Karpas-422 (cell line): ENCODE measurements at regions not wholly inside any gene's neighbourhood (a gene's known extent, or its start where the extent isn't known, plus 50 kb on each side); places are given as distances from the start of the nearest gene placed in this dataset.

Experiments
- DNase-seq: peaks from one replicate; pipeline ENCODE4 v3.0.0-alpha.2; 2015
- H2AFZ ChIP-seq: fragments of 200-600 bp; sonication (generic); 2 replicates; pipeline ENCODE4 v1.6.1; 2014; ENCODE audit warnings: antibody characterized with exemption, low read length, mixed read lengths
- H3K27ac ChIP-seq: fragments of 200-600 bp; sonication (generic); 2 replicates; pipeline ENCODE4 v1.5.1; 2014; ENCODE audit warnings: mild to moderate bottlenecking, low read length, moderate library complexity
- H3K27me3 ChIP-seq: fragments of 200-600 bp; sonication (generic); 2 replicates; pipeline ENCODE4 v1.6.1; 2014; ENCODE audit warnings: low read length, mixed read lengths
- H3K36me3 ChIP-seq: fragments of 200-600 bp; sonication (generic); 2 replicates; pipeline ENCODE4 v1.6.1; 2014; ENCODE audit warnings: low read length, mixed read lengths; ENCODE audit not compliant: insufficient read depth
- H3K4me1 ChIP-seq: fragments of 200-600 bp; sonication (generic); 2 replicates; pipeline ENCODE4 v1.6.1; 2014; ENCODE audit warnings: mild to moderate bottlenecking, low read length, mixed read lengths
- H3K4me2 ChIP-seq: fragments of 200-600 bp; sonication (generic); 2 replicates; pipeline ENCODE4 v1.6.1; 2014; ENCODE audit warnings: low read length, low read depth, mild to moderate bottlenecking; ENCODE audit not compliant: poor library complexity, severe bottlenecking
- H3K4me3 ChIP-seq: fragments of 200-600 bp; sonication (generic); 2 replicates; pipeline ENCODE4 v1.5.1; 2014; ENCODE audit warnings: mild to moderate bottlenecking, antibody characterized with exemption, low read length, mixed read lengths
- H3K79me2 ChIP-seq: fragments of 200-600 bp; sonication (generic); 2 replicates; pipeline ENCODE4 v1.6.1; 2014; ENCODE audit warnings: mild to moderate bottlenecking, low read length, mixed read lengths
- H3K9ac ChIP-seq: fragments of 200-600 bp; sonication (generic); 2 replicates; pipeline ENCODE4 v1.6.0; 2014; ENCODE audit warnings: low read length
- H3K9me2 ChIP-seq: fragments of 200-600 bp; sonication (generic), shearing (Covaris generic); replicated peaks from 2 replicates; pipeline ENCODE4 v1.6.0; 2014; ENCODE audit warnings: mild to moderate bottlenecking, low read length, moderate library complexity; ENCODE audit not compliant: insufficient read depth
- H3K9me3 ChIP-seq: fragments of 300-700, 200-600 bp; sonication (generic); 2 replicates; pipeline ENCODE4 v1.6.1; 2014; ENCODE audit warnings: low read length, mixed read lengths
- H4K20me1 ChIP-seq: fragments of 200-600 bp; sonication (generic); 2 replicates; pipeline ENCODE4 v1.6.1; 2014; ENCODE audit warnings: mild to moderate bottlenecking, antibody characterized with exemption, low read length, low read depth; ENCODE audit not compliant: insufficient read depth

DNA sequence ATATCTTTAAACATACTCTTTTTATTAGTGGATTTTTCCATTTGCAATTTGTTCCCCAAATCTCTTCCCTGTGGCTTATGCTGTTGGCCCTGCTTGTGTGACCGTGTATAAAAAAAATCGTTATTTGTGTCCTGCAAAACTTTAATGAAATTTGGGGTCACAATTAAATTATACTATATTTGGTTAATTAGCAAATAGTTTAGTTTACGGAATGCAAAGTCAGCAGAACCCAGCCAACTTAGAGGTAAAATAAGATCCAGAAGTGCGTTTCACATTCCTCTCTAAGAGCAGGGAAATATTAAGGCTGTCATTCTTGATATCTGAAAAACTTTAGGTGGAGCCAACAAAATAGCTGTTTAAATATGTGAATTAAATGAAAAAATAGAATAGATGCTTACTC, 2023.5 kb upstream of the WWC1 start:
- Histone ChIP-seq H3K27ac (no peak overlapping the region), H2AFZ (no peak overlapping the region), H3K9me2 (no peaks in the 10 kb centered on the region), H3K79me2 (no peaks in the 10 kb centered on the region), H3K27me3 (no peaks in the 10 kb centered on the region), H3K4me1 (no peaks in the 10 kb centered on the region), H3K4me3 (no peak overlapping the region), H3K9me3 (peaks cover 17% of the 10 kb centered on the region; the same call in 1 of the 2 replicates), H3K36me3 (no peaks in the 10 kb centered on the region), H3K4me2 (no peak overlapping the region), H4K20me1 (no peaks in the 10 kb centered on the region), H3K9ac (no peak overlapping the region)
- no peak for DNase-seq

DNA sequence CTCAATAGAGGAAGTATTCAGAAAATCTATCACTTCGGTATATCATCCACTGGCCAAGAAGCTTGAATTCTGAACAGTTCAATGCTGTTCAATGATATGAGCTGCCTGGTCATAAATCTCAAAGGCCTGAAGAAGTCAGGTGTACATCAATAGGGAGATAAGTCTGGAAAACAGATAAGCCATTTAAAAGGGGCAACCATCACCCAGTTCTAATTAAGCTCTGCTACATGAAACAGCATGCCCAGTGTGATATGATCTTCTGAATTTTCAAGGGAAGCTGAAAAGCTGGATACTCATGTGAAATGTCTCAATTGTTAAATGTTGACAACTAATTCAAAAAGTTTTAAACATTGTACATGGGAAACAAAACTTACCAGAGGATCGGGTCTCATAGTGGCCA, 2020.7 kb upstream of the WWC1 start:
- H3K9me3 ChIP-seq, result peaks cover 20% of the 10 kb centered on the region
- H3K36me3 ChIP-seq, result no peaks in the 10 kb centered on the region
- H4K20me1 ChIP-seq, result no peaks in the 10 kb centered on the region
- no peaks in the 10 kb centered on the region for H3K4me1 ChIP-seq
- no peak overlapping the region for H3K27ac ChIP-seq
- no peak overlapping the region for H2AFZ ChIP-seq
- no peak overlapping the region for H3K9ac ChIP-seq
- no peak overlapping the region for H3K4me3 ChIP-seq
- no peaks in the 10 kb centered on the region for H3K79me2 ChIP-seq
- no peak for DNase-seq
- H3K4me2 ChIP-seq, result no peak overlapping the region
- H3K9me2 ChIP-seq, result no peaks in the 10 kb centered on the region
- no peaks in the 10 kb centered on the region for H3K27me3 ChIP-seq

DNA sequence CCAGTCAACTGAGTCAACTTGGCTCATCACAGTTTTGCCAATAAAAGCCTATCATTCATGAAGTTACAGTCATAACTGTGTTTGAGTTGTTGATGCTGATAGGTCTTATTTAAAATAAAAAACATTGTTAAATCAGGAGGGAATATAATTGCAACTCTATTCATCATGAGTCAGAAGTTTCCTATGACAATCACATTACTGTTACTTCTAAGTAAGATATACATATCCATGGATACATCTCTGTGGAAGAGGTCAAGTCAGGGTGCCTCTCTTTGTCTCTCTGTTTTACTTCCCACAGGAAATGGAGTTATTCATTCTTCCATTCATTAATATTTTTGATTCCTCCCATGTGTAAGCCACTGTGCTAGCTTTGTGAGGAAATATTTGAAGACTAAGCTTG, 2015.4 kb upstream of the WWC1 start:
- H3K4me2 ChIP-seq, result no peak overlapping the region
- H3K9ac ChIP-seq, result no peak overlapping the region
- no peak for DNase-seq
- no peaks in the 10 kb centered on the region for H3K4me1 ChIP-seq
- no peaks in the 10 kb centered on the region for H4K20me1 ChIP-seq
- H3K27me3 ChIP-seq, result no peaks in the 10 kb centered on the region
- H3K9me3 ChIP-seq, result peaks cover 23% of the 10 kb centered on the region
- no peak overlapping the region for H3K4me3 ChIP-seq
- no peaks in the 10 kb centered on the region for H3K79me2 ChIP-seq
- H3K27ac ChIP-seq, result no peak overlapping the region
- no peaks in the 10 kb centered on the region for H3K36me3 ChIP-seq
- H2AFZ ChIP-seq, result no peak overlapping the region
- H3K9me2 ChIP-seq, result no peaks in the 10 kb centered on the region

DNA sequence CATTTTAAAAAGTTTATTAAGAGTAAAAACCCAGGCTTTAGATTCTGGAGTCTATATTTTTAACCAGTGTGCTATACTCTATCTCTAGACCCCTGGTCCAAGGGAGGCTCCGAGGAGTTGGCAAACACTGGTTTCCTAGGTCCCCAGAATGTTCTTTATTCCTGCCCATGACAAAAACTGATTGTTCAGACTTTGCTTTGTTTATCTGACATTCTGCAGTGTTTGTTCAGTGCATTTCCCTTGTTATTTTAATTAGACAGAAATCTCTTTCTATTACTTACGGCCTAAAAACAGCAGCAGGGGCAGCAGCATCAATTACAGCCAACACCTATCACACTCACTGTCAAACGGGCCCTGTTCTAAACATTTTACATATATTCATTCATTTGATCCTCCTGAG, 2011.6 kb upstream of the WWC1 start:
- Histone ChIP-seq H3K27me3 (no peaks in the 10 kb centered on the region), H3K4me1 (no peaks in the 10 kb centered on the region), H3K27ac (no peak overlapping the region), H3K4me3 (no peak overlapping the region), H3K9ac (no peak overlapping the region), H3K9me2 (no peaks in the 10 kb centered on the region), H3K9me3 (peaks cover 9% of the 10 kb centered on the region; the same call in 1 of the 2 replicates), H3K4me2 (no peak overlapping the region), H4K20me1 (no peaks in the 10 kb centered on the region), H3K36me3 (no peaks in the 10 kb centered on the region), H3K79me2 (no peaks in the 10 kb centered on the region), H2AFZ (no peak overlapping the region)
- DNase-seq, result no peak

DNA sequence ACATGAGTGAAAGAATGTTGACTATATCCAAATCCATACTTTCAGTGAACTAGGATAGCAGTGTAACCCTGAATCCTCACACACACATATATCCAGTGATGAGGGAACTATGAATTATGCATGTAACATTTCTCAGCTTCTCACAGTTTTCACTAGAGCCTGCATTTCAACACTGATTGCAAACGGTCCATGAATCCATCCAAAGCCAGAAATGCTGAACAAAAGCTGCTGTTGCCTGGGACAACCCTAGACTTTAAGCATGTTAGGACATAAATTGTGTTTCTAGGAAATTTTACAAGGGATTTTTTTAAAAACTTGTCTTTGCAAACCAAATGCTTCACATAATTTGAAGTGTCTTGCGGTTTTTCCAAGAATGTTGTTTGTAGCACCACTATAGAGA, 2010.0 kb upstream of the WWC1 start:
- Histone ChIP-seq H3K9me2 (no peaks in the 10 kb centered on the region), H3K9me3 (peaks cover 5% of the 10 kb centered on the region; the same call in 1 of the 2 replicates), H3K4me2 (no peak overlapping the region)

DNA sequence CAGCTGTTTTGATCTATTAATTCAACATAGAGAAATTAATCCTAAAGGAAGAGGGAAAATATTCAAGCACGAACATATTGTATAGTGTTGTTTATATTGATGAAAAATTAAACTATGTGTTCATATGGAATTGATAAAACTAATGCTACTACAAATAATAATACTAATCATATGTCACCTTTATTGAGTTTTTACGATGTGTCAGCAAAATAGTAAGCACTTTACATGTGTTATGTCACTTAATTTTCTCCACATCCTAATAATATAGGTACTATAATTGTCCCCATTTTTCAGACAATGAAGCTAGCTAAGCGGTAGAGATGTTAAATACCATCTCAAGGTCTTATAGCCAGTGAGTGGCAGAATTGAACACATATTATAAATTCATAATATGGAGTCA, 2008.5 kb upstream of the WWC1 start:
- DNase-seq, result no peak
- Histone ChIP-seq H3K79me2 (no peaks in the 10 kb centered on the region), H3K27ac (no peak overlapping the region), H3K4me3 (no peak overlapping the region), H3K9me2 (no peaks in the 10 kb centered on the region), H3K4me2 (no peak overlapping the region), H3K36me3 (no peaks in the 10 kb centered on the region), H4K20me1 (no peaks in the 10 kb centered on the region), H3K4me1 (no peaks in the 10 kb centered on the region), H3K9me3 (no peaks in the 10 kb centered on the region; the same call in 1 of the 2 replicates), H3K27me3 (no peaks in the 10 kb centered on the region), H3K9ac (no peak overlapping the region), H2AFZ (no peak overlapping the region)

More for the DNA sequence above, 2010.0 kb upstream of the WWC1 start:
- no peaks in the 10 kb centered on the region for H3K36me3 ChIP-seq
- no peaks in the 10 kb centered on the region for H3K4me1 ChIP-seq
- no peak for DNase-seq
- H3K27me3 ChIP-seq, result no peaks in the 10 kb centered on the region
- H3K4me3 ChIP-seq, result no peak overlapping the region
- H2AFZ ChIP-seq, result no peak overlapping the region
- H4K20me1 ChIP-seq, result no peaks in the 10 kb centered on the region
- no peak overlapping the region for H3K9ac ChIP-seq
- no peak overlapping the region for H3K27ac ChIP-seq
- H3K79me2 ChIP-seq, result no peaks in the 10 kb centered on the region

DNA sequence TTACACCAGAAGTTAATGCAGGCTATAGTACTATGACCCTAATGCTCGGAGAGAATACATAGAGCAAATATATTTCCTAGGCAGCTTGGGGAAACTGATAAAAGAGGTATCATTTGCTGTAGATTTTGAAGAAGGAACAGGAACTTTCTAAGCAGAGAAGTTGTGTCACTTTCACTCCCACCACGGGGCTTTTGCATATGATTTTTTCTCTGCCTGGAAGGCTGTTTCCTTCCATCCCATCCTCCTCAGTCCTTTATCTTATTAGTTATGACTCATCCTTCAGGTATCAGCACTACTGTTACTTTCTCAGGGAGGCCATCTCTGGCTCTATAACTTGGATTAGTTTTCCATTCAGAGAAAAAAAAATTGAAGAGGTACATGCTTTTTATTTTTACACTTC, 2006.1 kb upstream of the WWC1 start:
- Histone ChIP-seq H3K27ac (no peak overlapping the region), H3K4me2 (no peak overlapping the region), H3K36me3 (no peaks in the 10 kb centered on the region), H2AFZ (no peak overlapping the region), H3K9ac (no peak overlapping the region), H3K9me3 (peaks cover 1% of the 10 kb centered on the region; the same call in 1 of the 2 replicates), H4K20me1 (no peaks in the 10 kb centered on the region), H3K4me1 (no peaks in the 10 kb centered on the region), H3K9me2 (no peaks in the 10 kb centered on the region), H3K27me3 (no peaks in the 10 kb centered on the region), H3K79me2 (no peaks in the 10 kb centered on the region), H3K4me3 (no peak overlapping the region)
- DNase-seq, result no peak

DNA sequence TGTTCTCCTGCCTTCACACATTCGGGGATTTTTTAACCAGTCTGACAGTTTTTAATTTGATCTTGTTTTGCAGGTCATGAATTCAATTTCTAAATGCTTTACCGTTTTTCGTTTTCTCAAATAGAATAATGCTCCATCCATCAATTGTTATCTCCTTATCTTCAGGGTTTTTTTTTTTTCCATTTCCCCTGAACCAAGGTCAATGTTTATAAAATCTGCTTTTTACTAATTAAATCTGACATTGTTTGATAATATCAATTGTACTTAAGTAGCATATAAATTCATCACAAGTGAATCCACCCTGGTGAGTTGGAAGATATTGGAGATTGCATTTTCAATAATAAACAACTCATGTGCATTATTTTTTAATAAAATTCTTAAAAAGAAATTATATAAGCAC, 2004.6 kb upstream of the WWC1 start:
- Histone ChIP-seq H3K4me3 (no peak overlapping the region), H3K9me2 (no peaks in the 10 kb centered on the region)

DNA sequence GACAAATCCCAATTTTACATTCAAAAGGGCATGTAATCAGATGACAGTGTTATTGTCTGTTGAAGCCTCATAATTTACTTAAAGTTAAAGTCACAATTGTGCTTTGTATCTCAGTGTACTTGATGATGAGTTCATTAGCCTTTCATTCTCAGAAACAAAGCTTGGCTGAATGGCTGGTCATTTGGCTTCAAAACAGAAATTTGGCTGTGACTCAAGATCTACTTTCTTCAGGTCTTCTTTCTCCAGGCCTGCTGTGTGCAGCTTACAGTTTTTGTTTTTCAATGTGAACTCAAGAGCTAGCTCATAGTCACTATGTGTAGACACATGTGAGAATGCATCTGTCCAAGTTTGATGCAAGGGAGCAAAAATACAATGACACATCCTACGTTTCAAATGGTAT, 2003.6 kb upstream of the WWC1 start:
- H3K4me2 ChIP-seq, result no peak overlapping the region
- no peaks in the 10 kb centered on the region for H3K9me2 ChIP-seq
- no peak overlapping the region for H3K27ac ChIP-seq
- no peak for DNase-seq
- no peaks in the 10 kb centered on the region for H4K20me1 ChIP-seq
- no peaks in the 10 kb centered on the region for H3K79me2 ChIP-seq
- H3K9ac ChIP-seq, result no peak overlapping the region
- no peak overlapping the region for H2AFZ ChIP-seq
- H3K4me3 ChIP-seq, result no peak overlapping the region
- peaks cover 12% of the 10 kb centered on the region for H3K9me3 ChIP-seq
- no peaks in the 10 kb centered on the region for H3K36me3 ChIP-seq
- no peaks in the 10 kb centered on the region for H3K27me3 ChIP-seq
- no peaks in the 10 kb centered on the region for H3K4me1 ChIP-seq

More for the DNA sequence above, 2004.6 kb upstream of the WWC1 start:
- Histone ChIP-seq H3K79me2 (no peaks in the 10 kb centered on the region), H3K9me3 (peaks cover 12% of the 10 kb centered on the region; the same call in 1 of the 2 replicates), H3K9ac (no peak overlapping the region), H2AFZ (no peak overlapping the region), H4K20me1 (no peaks in the 10 kb centered on the region), H3K36me3 (no peaks in the 10 kb centered on the region), H3K27ac (no peak overlapping the region), H3K4me2 (no peak overlapping the region), H3K4me1 (no peaks in the 10 kb centered on the region), H3K27me3 (no peaks in the 10 kb centered on the region)
- no peak for DNase-seq
